ENCODE measurements at regions not wholly inside any gene's neighbourhood (a gene's known extent, or its start where the extent isn't known, plus 50 kb on each side); places are given as distances from the start of the nearest gene placed in this dataset.

DNA sequence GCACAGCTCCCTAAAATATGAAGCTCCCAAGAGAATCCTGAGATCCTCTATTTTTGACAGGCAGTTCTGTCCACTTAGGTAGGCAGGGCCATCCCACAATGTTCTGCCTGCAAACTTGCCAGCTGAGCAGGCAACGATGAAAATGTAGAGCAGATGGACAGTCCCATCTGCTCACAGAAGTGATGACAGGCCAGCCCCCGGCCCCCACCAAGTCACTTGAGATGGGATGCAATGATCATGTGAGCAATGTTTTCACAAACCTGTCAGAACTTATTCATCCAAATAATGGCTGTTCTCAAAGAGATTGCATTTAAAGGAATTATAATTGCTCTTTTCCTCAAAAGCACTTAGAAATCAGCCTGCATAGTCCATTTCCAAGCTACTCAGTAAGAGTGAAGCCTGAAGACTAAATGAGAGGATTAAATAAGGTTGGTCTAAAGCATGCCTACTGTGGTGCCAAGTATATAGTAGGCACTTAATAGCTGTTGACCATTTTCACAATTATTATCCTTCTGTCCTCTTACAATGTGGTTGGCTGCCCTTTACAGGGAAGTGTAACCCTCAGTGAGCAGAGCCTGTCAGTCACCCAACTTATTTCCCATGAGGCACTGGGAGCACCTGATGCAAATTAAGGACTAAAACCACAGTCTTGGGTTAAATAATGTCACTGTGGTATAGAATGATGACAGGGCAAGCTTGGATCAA, 301.2 kb downstream of the FGFR2 start:
- no peak for DNase-seq (ENCODE audit: low read depth in 3 of 3)

GRCh38 chr10:121300723-121301122, 297.5 kb downstream of the FGFR2 start:
- no peak for DNase-seq (ENCODE audit: low read depth in 3 of 3)

DNA sequence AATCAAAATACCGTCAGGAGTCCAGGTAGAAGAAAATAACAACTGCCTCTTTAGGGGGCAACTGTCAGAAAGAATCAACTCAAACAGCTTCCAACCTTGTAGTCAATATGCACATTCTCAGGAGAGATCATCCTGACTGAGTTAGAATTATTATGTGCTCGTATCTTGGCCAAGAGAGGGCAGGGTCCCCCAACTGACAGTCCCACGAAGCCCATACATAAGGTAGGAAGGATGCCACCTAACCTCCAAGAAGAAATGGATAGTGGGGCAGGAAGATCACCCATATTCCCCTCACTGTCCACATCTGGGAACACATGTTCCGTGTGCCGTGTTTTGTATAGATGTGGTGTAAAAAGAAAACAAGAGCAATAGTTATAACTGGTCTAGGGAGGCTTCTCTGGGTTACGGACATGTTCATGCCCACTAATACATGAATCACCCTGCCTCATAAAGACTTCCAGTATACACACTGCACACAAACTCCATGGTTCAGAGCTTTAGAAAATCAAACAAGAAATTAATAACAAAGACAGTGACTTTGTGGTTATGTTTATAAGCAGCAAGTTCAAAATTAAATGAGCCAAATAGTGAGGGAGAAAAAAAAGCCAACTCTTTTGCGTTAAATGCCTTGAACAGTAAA, 295.6 kb downstream of the FGFR2 start:
- no peak for DNase-seq (ENCODE audit: low read depth in 3 of 3)

DNA sequence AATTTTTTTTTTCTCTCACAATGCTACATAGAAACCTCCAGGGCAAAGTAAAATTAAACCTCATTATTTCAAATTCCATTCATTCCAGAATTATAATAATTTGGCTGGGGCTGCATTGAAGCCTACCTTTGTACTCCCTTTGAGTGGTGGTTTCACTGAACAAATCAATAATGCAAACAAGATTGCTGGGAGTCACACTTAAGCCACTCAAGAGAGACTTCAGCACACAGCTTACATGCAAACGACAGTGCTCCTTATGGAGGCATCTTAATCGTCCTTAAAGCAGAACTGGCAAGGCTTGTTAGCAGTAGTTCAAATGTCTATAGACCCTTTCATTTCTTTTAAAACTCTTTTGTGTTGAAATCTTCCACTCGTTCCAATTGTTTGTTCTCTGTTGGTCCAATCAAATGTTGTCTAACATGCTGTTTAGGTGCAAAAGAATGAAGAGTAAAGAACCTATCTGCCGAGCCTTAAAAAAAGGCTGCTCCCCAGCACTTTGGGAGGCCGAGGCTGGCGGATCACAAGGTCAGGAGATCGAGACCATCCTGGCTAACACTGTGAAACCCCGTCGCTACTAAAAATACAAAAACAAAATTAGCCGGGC, 294.9 kb downstream of the FGFR2 start:
- DNase-seq (ENCODE audit: low read depth in 3 of 3), result no peak

- DNase-seq (ENCODE audit: low read depth in 3 of 3), result no peak
Measured at GRCh38 chr10:121305066-121305465, 293.2 kb downstream of the FGFR2 start.

DNA sequence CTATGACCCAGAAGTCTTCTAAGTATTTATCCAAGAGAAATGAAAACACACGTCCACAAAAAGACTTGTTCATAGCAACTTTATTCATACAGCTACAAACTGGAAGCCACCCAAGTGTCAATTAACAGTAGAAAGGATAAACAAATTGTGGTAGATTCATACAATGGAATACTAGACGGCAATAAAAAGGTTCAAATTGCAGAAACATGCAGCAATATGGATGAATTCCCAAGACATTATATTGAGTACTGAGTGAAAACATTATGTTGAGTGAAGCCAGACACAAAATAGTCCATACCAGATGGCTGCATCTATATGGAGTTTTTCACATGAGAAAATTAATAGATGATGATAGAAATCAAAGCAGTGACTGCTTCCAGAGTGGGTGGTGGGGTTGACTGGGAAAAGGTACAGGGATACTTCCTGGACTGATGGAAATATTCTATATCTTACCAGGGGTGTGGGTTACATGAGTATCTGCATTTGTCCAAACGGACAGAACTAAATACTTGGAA, 292.0 kb downstream of the FGFR2 start:
- DNase-seq (ENCODE audit: low read depth in 3 of 3), result no peak

- no peak for DNase-seq (ENCODE audit: low read depth in 3 of 3)
Measured at GRCh38 chr10:121307411-121307980, 290.7 kb downstream of the FGFR2 start.

- no peak for DNase-seq (ENCODE audit: low read depth in 3 of 3)
Measured at GRCh38 chr10:121308020-121308419, 290.2 kb downstream of the FGFR2 start.

DNA sequence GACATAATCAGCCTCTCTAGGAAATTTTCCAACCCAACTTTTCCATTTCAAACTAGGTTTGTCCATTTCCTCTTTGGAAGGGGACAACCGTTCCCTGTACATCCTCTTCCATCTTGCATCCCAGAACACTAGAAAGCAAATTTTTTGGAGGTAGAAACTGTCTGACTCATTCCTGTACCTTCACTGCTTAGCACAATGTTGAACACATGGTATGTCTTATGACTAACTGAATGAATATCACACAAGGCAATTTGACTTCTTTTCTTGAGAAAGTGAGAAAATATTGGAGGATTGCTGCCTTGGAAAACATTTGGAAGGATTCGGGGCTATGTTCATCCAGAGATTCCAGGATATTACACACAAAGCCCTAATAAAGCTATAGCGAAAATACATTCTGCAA, 289.1 kb downstream of the FGFR2 start:
- no peak for DNase-seq (ENCODE audit: low read depth in 3 of 3)

GRCh38 chr10:121310151-121310711, 288.0 kb downstream of the FGFR2 start:
- DNase-seq (ENCODE audit: low read depth in 3 of 3), result no peak

- DNase-seq (ENCODE audit: low read depth in 3 of 3), result no peak
Measured at GRCh38 chr10:121311812-121312443, 286.3 kb downstream of the FGFR2 start.

DNA sequence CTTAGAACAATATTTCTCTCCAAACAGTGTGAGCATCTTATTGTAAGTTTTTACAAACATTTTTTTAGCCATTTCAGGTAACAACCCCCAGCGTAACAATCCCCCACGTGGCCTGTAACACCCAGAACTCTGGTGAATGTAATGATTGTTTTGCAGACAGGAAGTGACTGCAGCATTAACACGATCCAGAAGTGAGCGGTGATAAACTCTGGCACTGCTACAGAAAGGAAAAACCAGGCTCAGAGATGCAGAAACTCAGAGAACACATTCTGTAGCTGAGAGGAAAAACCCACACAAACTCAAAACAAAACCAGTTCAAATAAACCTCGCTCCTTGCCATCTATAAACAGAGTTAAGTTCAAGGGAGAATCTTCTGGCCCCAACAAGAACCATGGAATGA, 285.7 kb downstream of the FGFR2 start:
- DNase-seq (ENCODE audit: low read depth in 3 of 3), result no peak

DNA sequence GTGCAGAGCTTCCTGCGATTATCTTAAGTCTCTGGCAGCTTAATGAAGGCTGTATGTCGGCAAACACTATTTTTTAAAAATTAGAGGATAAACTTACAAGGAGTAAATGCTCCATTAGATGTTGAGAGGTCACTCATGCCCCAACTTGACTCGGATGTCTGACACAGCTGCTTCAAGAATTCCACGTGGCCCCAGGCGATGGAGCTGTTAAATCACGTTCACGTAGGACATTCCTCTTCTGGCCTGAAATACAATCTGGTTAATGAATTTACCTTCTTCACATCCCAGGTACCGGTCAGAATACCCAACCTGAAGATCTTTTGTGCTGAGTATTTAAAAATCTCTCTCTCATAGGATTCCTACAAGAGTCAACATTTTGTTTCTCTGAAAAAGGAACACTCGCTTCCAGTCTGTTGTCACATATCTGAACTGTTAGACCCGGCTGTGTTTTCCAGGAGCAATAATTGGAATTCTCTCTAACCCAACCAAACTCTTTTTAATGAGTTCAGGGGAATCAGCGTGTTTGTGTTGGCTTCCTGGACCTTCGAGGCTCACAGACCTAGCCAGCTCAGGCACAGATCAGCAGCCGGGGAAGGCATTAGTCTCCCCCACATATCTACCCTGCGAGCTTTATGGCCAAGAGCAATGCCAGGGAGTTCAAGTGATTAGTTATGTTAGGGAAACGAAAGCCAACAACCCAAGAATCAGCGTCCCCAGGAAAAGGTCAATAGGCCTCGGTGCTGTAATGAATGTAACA, 284.9 kb downstream of the FGFR2 start:
- no peak for DNase-seq (ENCODE audit: low read depth in 3 of 3)

DNA sequence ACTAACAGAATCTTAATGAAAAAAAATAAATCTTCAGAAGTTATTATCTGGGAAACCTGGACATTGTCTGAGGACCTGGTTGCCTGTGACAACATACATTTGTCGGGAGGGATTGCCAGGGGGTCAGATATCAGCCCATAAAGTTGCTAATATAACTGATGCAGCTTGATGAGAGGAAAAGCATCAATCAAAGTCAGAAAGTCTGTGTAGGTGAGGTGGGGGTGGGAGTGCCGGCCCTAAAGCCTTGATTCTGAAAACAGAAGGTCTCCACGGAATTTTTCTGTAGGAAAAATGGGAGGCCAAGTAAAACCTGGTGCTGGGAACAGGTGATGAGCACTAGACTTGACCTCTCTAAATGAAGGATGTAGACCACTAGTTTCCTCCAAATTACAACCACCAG, 281.8 kb downstream of the FGFR2 start:
- DNase-seq (ENCODE audit: low read depth in 3 of 3), result no peak

- no peak for DNase-seq (ENCODE audit: low read depth in 3 of 3)
Measured at GRCh38 chr10:121317374-121317773, 280.9 kb downstream of the FGFR2 start.

GRCh38 chr10:121322046-121322445, 276.2 kb downstream of the FGFR2 start:
- no peak for DNase-seq (ENCODE audit: low read depth in 3 of 3)

DNA sequence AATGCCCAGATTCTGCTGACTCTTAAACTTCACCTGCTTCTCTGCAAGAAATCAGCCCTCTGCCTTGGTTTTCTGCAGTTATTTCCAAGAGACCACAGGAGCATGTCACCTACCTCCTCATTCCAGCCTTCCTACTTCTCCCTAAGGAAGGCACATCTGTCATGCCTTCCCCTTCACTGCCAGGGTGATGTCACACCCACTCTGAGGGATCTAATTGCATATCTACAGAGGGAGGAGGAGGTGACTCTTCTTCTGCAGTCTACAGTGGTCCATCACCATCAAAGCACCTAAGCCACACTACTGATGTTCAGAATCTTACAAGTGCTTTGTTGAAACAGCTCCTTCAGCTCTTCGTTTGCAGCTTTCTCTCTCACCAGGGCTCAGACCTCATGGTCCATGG, 275.5 kb downstream of the FGFR2 start:
- no peak for DNase-seq (ENCODE audit: low read depth in 3 of 3)

GRCh38 chr10:121323443-121323842, 274.8 kb downstream of the FGFR2 start:
- no peak for DNase-seq (ENCODE audit: low read depth in 3 of 3)

DNA sequence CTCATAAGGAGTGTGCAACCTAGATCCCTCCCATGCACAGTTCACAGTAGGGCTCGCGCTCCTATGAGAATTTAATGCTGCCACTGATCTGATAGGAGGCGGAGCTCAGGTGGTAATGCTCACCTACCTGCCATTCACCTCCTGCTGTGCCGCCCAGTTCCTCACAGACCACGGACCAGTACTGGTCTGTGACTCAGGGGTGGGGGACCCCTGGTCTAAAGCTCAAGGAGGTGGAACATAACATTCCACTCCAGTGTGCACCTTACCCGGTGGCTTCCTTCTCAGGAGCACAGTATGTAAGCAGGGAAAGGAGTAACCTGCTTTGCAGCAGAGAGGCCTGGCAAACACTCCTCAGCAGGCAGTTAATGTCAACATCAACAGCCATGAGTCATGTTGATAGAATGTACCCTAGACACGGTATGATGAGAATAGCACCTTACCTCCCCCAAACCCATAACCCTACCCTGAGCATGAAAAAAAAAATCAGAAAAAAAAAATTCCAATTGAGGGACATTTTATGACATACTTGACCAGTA, 273.5 kb downstream of the FGFR2 start:
- DNase-seq (ENCODE audit: low read depth in 3 of 3), result no peak

DNA sequence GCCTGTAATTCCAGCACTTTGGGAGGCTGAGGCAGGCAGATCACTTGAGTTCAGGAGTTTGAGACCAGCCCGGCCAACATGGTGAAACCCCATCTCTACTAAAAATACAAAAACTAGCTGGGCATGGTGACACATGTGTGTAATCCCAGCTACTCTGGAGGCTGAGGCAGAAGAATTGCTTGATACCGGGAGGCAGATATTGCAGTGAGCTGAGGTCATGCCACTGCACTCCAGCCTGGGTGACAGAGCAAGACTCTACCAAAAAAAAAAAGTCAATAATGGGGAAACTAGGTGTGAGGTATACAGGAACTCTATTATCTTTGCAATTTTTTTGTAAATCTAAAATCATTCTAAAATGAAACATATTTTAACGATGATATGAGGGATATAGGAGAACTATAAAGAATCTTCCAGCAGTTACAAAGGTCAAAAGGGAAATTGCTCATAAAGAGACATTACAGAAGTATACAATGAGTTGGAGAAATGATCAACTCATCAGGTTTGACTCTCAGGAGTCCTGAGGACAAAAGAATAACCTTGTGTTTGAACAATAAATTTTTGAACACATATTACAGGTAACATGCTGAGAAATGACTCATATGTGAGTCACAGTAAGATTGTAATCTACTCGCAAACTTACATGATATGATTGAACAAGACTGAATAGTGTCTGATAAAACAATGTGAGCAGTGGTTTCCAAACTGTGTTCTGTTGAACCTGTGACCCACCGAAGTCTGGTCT, 272.6 kb downstream of the FGFR2 start:
- DNase-seq (ENCODE audit: low read depth in 3 of 3), result no peak

Measured in stimulated activated CD4-positive, alpha-beta T cell treated with anti-CD3 and anti-CD28 coated beads, TNF-alpha, amount 100 ng/mL, for 24 hours (primary cell).